ENCODE measurements at regions not wholly inside any gene's neighbourhood (a gene's known extent, or its start where the extent isn't known, plus 50 kb on each side); places are given as distances from the start of the nearest gene placed in this dataset.

DNA sequence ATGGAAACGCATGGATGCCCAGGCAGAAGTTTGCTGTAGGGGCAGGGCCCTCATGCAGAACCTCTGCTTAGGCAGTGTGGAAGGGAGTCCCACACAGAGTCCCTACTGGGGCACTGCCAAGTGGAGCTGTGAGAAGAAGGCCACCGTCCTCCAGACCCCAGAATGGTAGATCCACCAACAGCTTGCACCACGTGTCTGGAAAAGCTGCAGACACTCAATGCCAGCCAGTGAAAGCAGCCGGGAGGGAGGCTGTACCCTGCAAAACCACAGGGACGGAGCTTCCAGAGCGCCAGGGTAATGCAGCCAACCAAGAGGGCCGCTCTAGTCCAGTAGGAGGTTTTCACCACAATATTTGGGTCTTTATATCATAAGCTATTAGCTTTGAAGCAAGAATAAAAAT is 97.1 kb upstream of the IQSEC1 start:
- no peaks in the 10 kb centered on the region for H3K36me3 ChIP-seq (ENCODE audit: low read depth)
- TF ChIP-seq, protein P1, sequence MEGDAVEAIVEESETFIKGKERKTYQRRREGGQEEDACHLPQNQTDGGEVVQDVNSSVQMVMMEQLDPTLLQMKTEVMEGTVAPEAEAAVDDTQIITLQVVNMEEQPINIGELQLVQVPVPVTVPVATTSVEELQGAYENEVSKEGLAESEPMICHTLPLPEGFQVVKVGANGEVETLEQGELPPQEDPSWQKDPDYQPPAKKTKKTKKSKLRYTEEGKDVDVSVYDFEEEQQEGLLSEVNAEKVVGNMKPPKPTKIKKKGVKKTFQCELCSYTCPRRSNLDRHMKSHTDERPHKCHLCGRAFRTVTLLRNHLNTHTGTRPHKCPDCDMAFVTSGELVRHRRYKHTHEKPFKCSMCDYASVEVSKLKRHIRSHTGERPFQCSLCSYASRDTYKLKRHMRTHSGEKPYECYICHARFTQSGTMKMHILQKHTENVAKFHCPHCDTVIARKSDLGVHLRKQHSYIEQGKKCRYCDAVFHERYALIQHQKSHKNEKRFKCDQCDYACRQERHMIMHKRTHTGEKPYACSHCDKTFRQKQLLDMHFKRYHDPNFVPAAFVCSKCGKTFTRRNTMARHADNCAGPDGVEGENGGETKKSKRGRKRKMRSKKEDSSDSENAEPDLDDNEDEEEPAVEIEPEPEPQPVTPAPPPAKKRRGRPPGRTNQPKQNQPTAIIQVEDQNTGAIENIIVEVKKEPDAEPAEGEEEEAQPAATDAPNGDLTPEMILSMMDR (conservative IDR thresholded peaks at IDR 0.05) = no peak
- no peak for TF ChIP-seq EZH2 (IDR thresholded peaks at IDR 0.05; ENCODE audit: low read depth)
- no TSS peak for BruUV-seq (replicated peaks)

DNA sequence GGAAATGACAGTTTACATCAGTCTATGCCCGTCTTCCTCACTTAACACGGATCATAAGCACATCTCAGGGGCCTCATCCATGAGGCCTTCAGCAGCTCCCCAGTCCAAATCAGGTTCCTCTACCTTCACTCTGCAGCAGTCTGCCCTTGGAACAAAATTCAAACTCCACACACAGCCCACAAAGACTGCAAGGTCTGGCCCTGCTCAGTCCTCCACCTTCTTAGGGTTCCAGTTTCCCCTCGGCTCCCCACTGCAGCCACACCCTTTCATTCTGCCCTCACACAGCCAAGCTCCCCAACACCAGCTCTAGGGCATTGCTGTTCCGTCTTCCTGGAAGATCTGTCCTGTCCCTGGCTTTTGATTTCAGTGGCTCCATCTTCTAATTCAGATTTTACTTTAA is 95.2 kb upstream of the IQSEC1 start:
- no peaks in the 10 kb centered on the region for H3F3A ChIP-seq (ENCODE audit: insufficient read depth, low read depth)
- no peaks in the 10 kb centered on the region for H3K9me2 ChIP-seq (ENCODE audit: insufficient read depth)
- H2AFZ ChIP-seq = no peak overlapping the region
- no peaks in the 10 kb centered on the region for H3K4me1 ChIP-seq (replicated peaks; ENCODE audit: insufficient read depth)
- no peak for DNase-seq
- H3K27me3 ChIP-seq (ENCODE audit: insufficient read depth, low read depth) = no peaks in the 10 kb centered on the region
- intact Hi-C loops (cut with micrococcal nuclease; ENCODE audit: unreplicated experiment) = no loop called here
- H3K79me2 ChIP-seq (ENCODE audit: low read depth) = no peaks in the 10 kb centered on the region
- H3K9me3 ChIP-seq (ENCODE audit: insufficient read depth, low read depth) = no peaks in the 10 kb centered on the region
- BruUV-seq (replicated peaks) = no TSS peak
- H3K4me3 ChIP-seq = no peak overlapping the region
- POLR2A ChIA-PET (ENCODE audit: unreplicated experiment) = no interaction called here
- no peaks in the 10 kb centered on the region for H3K36me3 ChIP-seq (ENCODE audit: low read depth)
- H3K4me2 ChIP-seq = no peak overlapping the region
- no peaks in the 10 kb centered on the region for H4K20me1 ChIP-seq (ENCODE audit: insufficient read depth)
- TF ChIP-seq EZH2 (IDR thresholded peaks at IDR 0.05; ENCODE audit: low read depth) = no peak
- TF ChIP-seq, protein P1 (conservative IDR thresholded peaks at IDR 0.05) = no peak
- H3K27ac ChIP-seq = no peak overlapping the region
- CTCF ChIA-PET = no interaction called here

More for the DNA sequence above, 97.1 kb upstream of the IQSEC1 start:
- Histone ChIP-seq H2AFZ (no peak overlapping the region), H3K9me3 (ENCODE audit: insufficient read depth, low read depth) (no peaks in the 10 kb centered on the region), H3F3A (ENCODE audit: insufficient read depth, low read depth) (no peaks in the 10 kb centered on the region), H3K27me3 (ENCODE audit: insufficient read depth, low read depth) (no peaks in the 10 kb centered on the region), H3K4me2 (no peak overlapping the region), H3K9me2 (ENCODE audit: insufficient read depth) (no peaks in the 10 kb centered on the region), H3K4me3 (no peak overlapping the region), H4K20me1 (ENCODE audit: insufficient read depth) (no peaks in the 10 kb centered on the region), H3K79me2 (ENCODE audit: low read depth) (no peaks in the 10 kb centered on the region), H3K4me1 (replicated peaks; ENCODE audit: insufficient read depth) (no peaks in the 10 kb centered on the region), H3K27ac (no peak overlapping the region)
- ChIA-PET CTCF (no interaction called here), POLR2A (ENCODE audit: unreplicated experiment) (no interaction called here)
- intact Hi-C loops (cut with micrococcal nuclease; ENCODE audit: unreplicated experiment) = no loop called here
- DNase-seq = no peak

DNA sequence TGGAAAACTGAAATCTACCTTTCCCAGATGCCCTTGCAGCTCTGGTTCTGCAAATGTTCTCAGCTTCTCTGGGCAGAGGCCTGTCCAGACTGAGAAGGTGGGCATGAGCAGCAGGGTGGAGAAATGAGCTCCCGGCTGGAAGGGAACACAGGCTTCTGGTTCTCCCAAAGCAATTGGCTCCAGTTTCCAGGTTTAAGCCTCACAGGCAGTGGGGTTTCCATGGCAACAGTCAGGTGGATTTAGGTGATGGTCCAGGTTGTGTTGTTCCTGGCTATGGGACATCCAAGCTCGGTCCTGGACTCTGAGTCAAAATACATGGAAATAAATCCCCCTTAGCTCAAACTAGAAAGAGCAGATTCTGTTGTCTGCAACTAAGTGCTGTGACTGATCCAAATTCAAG is 94.6 kb upstream of the IQSEC1 start:
- intact Hi-C loops (cut with micrococcal nuclease; ENCODE audit: unreplicated experiment) = no loop called here
- Histone ChIP-seq H3K4me2 (no peak overlapping the region), H4K20me1 (ENCODE audit: insufficient read depth) (no peaks in the 10 kb centered on the region), H3K9me2 (ENCODE audit: insufficient read depth) (no peaks in the 10 kb centered on the region), H3K36me3 (ENCODE audit: low read depth) (no peaks in the 10 kb centered on the region), H3K27ac (no peak overlapping the region), H3F3A (ENCODE audit: insufficient read depth, low read depth) (no peaks in the 10 kb centered on the region), H3K27me3 (ENCODE audit: insufficient read depth, low read depth) (no peaks in the 10 kb centered on the region), H3K4me3 (no peak overlapping the region), H2AFZ (no peak overlapping the region), H3K4me1 (replicated peaks; ENCODE audit: insufficient read depth) (no peaks in the 10 kb centered on the region), H3K79me2 (ENCODE audit: low read depth) (no peaks in the 10 kb centered on the region), H3K9me3 (ENCODE audit: insufficient read depth, low read depth) (no peaks in the 10 kb centered on the region)
- no peak for DNase-seq
- ChIA-PET POLR2A (ENCODE audit: unreplicated experiment) (no interaction called here), CTCF (interaction anchor here (0.5 kb wide), 1 partner anchor 1511 kb away, joined by 3 read pairs; no protein-coding TSS in a partner anchor)
- BruUV-seq (replicated peaks) = no TSS peak
- TF ChIP-seq, protein P1 (conservative IDR thresholded peaks at IDR 0.05) = no peak
- TF ChIP-seq EZH2 (IDR thresholded peaks at IDR 0.05; ENCODE audit: low read depth) = no peak
